Tibial nerve (tissue), 4 donors: ENCODE measurements at regions not wholly inside any gene's neighbourhood (a gene's known extent, or its start where the extent isn't known, plus 50 kb on each side); places are given as distances from the start of the nearest gene placed in this dataset.

Experiments used
- DNase-seq, 2 donors: peaks; one replicate each; pipeline ENCODE4 v3.0.0-alpha.2; 2019; ENCODE audit warnings: low spot score in 2 of 2
- H3K27ac ChIP-seq, 4 donors: fragments of 200-600 bp; sonication (generic) in 3 of 4; one replicate each; pipeline ENCODE4 v1.5.1; 2017 to 2019; ENCODE audit warnings: mild to moderate bottlenecking in 1 of 4
- H3K27me3 ChIP-seq, 2 donors: fragments of 200-600 bp; sonication (generic) in 1 of 2; one replicate each; pipeline versions ENCODE4 v1.5.1 to v1.6.0; 2017 to 2019
- H3K36me3 ChIP-seq, 3 donors: fragments of 200-600 bp; sonication (generic); one replicate each; pipeline ENCODE4 v1.5.1; 2018 to 2019
- H3K4me1 ChIP-seq, 4 donors: fragments of 200-600 bp; sonication (generic) in 3 of 4; one replicate each; pipeline ENCODE4 v1.5.1; 2017 to 2019
- H3K4me3 ChIP-seq, 4 donors: fragments of 200-600 bp; sonication (generic) in 3 of 4; one replicate each; pipeline ENCODE4 v1.5.1; 2017 to 2019; ENCODE audit warnings: mild to moderate bottlenecking in 1 of 4, moderate library complexity in 1 of 4
- H3K9me3 ChIP-seq, 4 donors: fragments of 200-600 bp; sonication (generic) in 3 of 4; one replicate each; pipeline ENCODE4 v1.5.1; 2017 to 2019
- EP300 ChIP-seq, 2 donors: sonication (generic); formaldehyde crosslinking; IDR thresholded peaks; one replicate each; pipeline ENCODE4 v1.6.1; 2017; ENCODE audit warnings: antibody characterized with exemption in 2 of 2, mild to moderate bottlenecking in 1 of 2
- POLR2A ChIP-seq, 2 donors: fragments of 450-650 bp; IDR thresholded peaks; one replicate each; pipeline ENCODE4 v1.6.1; 2017; ENCODE audit warnings: antibody characterized with exemption in 2 of 2, mild to moderate bottlenecking in 2 of 2, moderate library complexity in 2 of 2
- WGBS, 2 donors: methylation state at CpG; one replicate each; pipeline ENCODE4 v1.1.5; 2018; 5-methylcytosine and 5-hydroxymethylcytosine counted together
- TF ChIP-seq, protein P1 (sequence below), 5 experiments: fragments of 200-600 bp in 3 of 5; fragments of 450-650 bp in 2 of 5; sonication (generic) in 3 of 5; IDR thresholded peaks; one replicate each; pipeline ENCODE4 v1.5.1; 2016 to 2019; ENCODE audit warnings: antibody characterized with exemption in 5 of 5, mild to moderate bottlenecking in 3 of 5, moderate library complexity in 2 of 5

DNA sequence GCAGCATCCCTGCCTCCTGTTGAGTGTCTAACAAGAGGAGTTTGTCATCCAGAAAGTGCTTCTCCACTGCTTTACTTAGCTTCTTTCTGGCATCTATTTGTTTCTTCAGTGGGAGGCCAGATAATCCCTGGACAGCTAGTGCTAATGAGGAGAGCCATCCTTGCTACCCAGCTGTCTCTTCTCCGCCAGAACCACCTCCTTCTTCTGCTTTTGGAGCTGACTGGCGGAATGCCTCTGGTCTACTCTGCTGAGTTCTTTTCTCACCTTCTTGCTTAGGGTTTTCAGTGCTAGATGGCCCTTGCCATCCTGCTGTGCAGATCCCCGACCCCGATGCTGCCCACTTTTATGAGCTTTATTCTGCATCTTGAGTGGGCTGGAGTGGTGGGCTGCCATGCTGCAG is 145.8 kb downstream of the GPBP1 start:
- no peak for DNase-seq
- Histone ChIP-seq H3K9me3 (no peaks in the 10 kb centered on the region), H3K4me3 (no peak overlapping the region), H3K27me3 (no peaks in the 10 kb centered on the region), H3K27ac (no peak overlapping the region), H3K36me3 (no peaks in the 10 kb centered on the region), H3K4me1 (peaks cover 0 to 6% (median 0%) of the 10 kb centered on the region in 4 donors)
- WGBS, 2 donors = 92 to 96% methylated on average over 4 of the region's 4 CpGs
- TF ChIP-seq POLR2A (IDR thresholded peaks at IDR 0.05) (no peak), EP300 (IDR thresholded peaks at IDR 0.05) (no peak)
- TF ChIP-seq, protein P1, sequence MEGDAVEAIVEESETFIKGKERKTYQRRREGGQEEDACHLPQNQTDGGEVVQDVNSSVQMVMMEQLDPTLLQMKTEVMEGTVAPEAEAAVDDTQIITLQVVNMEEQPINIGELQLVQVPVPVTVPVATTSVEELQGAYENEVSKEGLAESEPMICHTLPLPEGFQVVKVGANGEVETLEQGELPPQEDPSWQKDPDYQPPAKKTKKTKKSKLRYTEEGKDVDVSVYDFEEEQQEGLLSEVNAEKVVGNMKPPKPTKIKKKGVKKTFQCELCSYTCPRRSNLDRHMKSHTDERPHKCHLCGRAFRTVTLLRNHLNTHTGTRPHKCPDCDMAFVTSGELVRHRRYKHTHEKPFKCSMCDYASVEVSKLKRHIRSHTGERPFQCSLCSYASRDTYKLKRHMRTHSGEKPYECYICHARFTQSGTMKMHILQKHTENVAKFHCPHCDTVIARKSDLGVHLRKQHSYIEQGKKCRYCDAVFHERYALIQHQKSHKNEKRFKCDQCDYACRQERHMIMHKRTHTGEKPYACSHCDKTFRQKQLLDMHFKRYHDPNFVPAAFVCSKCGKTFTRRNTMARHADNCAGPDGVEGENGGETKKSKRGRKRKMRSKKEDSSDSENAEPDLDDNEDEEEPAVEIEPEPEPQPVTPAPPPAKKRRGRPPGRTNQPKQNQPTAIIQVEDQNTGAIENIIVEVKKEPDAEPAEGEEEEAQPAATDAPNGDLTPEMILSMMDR (IDR thresholded peaks at IDR 0.05) = no peak

DNA sequence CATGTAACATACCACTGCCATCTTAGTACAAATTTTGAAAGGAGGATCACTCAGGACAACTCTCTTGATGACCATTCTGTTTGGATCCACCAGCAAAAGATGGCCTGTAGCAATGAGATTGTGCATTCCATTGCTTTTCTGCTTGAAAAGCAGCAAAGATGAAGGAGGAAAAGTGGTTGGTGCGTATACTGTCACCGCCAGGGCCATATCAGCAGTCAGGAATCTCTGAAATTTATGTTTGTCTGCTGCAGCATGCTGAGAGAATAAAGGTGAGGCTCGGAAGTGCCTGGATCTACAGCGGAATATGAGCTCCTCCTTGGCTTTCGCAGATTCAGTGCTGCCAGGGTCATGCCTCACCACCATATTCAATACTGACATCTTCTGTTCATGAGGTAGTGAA is 144.4 kb downstream of the GPBP1 start:
- Histone ChIP-seq H3K27ac (no peak overlapping the region), H3K9me3 (no peaks in the 10 kb centered on the region), H3K36me3 (no peaks in the 10 kb centered on the region), H3K27me3 (no peaks in the 10 kb centered on the region), H3K4me1 (no peaks in the 10 kb centered on the region), H3K4me3 (no peak overlapping the region)
- WGBS, 2 donors = 94 to 100% methylated on average over 5 of the region's 5 CpGs
- DNase-seq = no peak
- TF ChIP-seq, protein P1 (IDR thresholded peaks at IDR 0.05) = no peak
- no peak for TF ChIP-seq POLR2A (IDR thresholded peaks at IDR 0.05)

DNA sequence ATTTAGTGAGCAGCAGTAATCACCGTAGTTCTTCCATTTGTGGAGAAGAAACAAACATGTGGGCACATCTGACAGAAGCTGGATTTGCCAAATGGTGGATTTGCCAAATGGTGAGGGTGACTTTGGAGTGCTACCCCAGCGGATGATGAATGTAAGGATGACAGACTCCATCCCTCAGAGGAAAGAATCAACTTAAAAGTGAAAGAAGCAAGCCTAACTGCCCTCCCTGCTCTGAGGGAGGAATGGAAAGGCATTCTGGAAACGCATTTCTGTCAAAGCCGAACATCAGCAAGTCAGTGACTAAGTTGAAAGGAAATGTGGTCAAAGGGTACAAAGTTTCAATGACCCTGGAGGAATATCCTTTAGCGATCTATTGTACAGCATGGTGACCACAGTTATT is 143.5 kb downstream of the GPBP1 start:
- no peak for DNase-seq
- WGBS, 2 donors = 59 to 62% methylated on average over 5 of the region's 5 CpGs
- no peak for TF ChIP-seq POLR2A (IDR thresholded peaks at IDR 0.05)
- TF ChIP-seq, protein P1 (IDR thresholded peaks at IDR 0.05) = no peak
- no peak for TF ChIP-seq EP300 (IDR thresholded peaks at IDR 0.05)
- Histone ChIP-seq H3K4me3 (no peak overlapping the region), H3K27me3 (no peaks in the 10 kb centered on the region), H3K4me1 (no peaks in the 10 kb centered on the region), H3K9me3 (no peaks in the 10 kb centered on the region), H3K36me3 (no peaks in the 10 kb centered on the region), H3K27ac (peak overlapping the region in 2 of 4 donors; percentile 27 to 83)

DNA sequence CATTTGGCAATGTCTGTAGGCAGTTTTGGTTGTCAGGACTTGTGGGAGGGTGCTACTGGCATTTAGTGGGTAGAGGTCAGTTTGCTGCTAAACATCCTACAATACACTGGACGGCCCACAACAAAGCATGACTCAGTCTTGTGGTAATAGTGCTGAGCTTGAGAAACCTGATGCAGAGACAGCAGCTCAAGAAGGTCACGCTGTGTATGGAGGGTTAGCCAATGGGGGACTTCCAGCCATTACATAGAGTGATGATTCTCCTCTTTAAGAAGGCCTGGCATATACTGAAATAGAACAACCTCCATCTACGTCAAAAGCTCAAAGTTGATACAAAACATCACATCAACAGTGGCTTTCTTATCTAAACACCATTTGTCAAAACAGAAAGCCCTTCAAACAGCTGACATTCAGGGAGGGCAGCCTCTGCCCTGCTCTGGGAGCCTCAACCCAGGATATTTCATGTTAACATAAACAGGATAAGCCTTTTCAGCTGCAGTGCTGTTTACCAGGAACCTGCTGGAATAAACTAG is 143.0 kb downstream of the GPBP1 start:
- Histone ChIP-seq H3K27me3 (no peaks in the 10 kb centered on the region), H3K4me3 (no peak overlapping the region), H3K27ac (peak overlapping the region in 2 of 4 donors; percentile 27 to 83), H3K36me3 (no peaks in the 10 kb centered on the region), H3K9me3 (no peaks in the 10 kb centered on the region), H3K4me1 (no peaks in the 10 kb centered on the region)
- no peak for DNase-seq
- no peak for TF ChIP-seq POLR2A (IDR thresholded peaks at IDR 0.05)
- TF ChIP-seq, protein P1 (IDR thresholded peaks at IDR 0.05) = no peak
- TF ChIP-seq EP300 (IDR thresholded peaks at IDR 0.05) = peak in 1 of 2 donors; percentile 13
- 45 to 49% methylated on average over 3 of the region's 3 CpGs for WGBS, 2 donors

DNA sequence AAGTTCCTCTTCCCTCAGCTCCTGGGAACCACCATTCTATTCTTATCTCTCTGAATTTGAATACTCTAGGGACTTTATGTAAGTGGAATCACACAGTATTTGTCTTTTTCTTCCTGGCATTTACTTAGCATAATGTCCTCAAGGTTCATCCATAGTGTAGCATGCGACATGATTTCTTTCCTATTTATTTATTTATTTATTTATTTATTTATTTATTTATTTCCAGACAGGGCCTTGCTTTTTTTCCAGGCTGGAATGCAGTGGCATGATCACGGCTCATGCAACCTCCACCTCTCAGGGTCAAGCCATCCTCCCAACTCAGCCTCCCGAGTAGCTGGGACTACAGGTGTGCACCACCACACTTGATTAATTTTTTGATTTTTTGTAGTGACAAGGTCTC is 142.1 kb downstream of the GPBP1 start:
- TF ChIP-seq, protein P1 (IDR thresholded peaks at IDR 0.05) = no peak
- no peak for TF ChIP-seq POLR2A (IDR thresholded peaks at IDR 0.05)
- TF ChIP-seq EP300 (IDR thresholded peaks at IDR 0.05) = no peak
- no peak overlapping the region for H3K4me3 ChIP-seq
- H3K4me1 ChIP-seq = no peaks in the 10 kb centered on the region
- no peaks in the 10 kb centered on the region for H3K27me3 ChIP-seq
- no peak for DNase-seq
- no peaks in the 10 kb centered on the region for H3K9me3 ChIP-seq
- H3K36me3 ChIP-seq = no peaks in the 10 kb centered on the region
- WGBS, 2 donors = 97 to 98% methylated on average over 3 of the region's 3 CpGs
- no peak overlapping the region for H3K27ac ChIP-seq
